PC-9 (cell line): ENCODE measurements at regions not wholly inside any gene's neighbourhood (a gene's known extent, or its start where the extent isn't known, plus 50 kb on each side); places are given as distances from the start of the nearest gene placed in this dataset.

Experiments used
- CTCF ChIP-seq: fragments of 200-600 bp; sonication (generic); conservative IDR thresholded peaks from 2 replicates; pipeline ENCODE4 v1.6.1; 2017; ENCODE audit warnings: mixed run types, antibody characterized with exemption, mild to moderate bottlenecking, moderate library complexity
- EZH2 ChIP-seq: fragments of 200-600 bp; sonication (generic); IDR thresholded peaks from 2 replicates; pipeline ENCODE4 v1.8.0; 2017; ENCODE audit warnings: antibody characterized with exemption, low read depth

GRCh38 chr3:55246033-55246432 is 241.1 kb downstream of the WNT5A start:
- TF ChIP-seq CTCF (no peak), EZH2 (no peak)
